Left colon (tissue), 2 donors: ENCODE measurements at regions not wholly inside any gene's neighbourhood (a gene's known extent, or its start where the extent isn't known, plus 50 kb on each side); places are given as distances from the start of the nearest gene placed in this dataset.

Experiments used
- ATAC-seq: fragments of 200-7000 bp; cut with Tn5 transposase; one replicate; pipeline ENCODE4 v1.9.1; 2020; ENCODE audit warnings: mild to moderate bottlenecking, moderate library complexity
- DNase-seq, 2 donors: peaks; one replicate each; pipeline ENCODE4 v3.0.0-alpha.2; 2020
- intact Hi-C, 2 donors: fragments of 100-400 bp; cut with DNase I in 1 of 2; cut with micrococcal nuclease in 1 of 2; formaldehyde crosslinking; loops; one replicate each; pipeline versions ENCODE4 v1.11.2 to v1.14.0; 2022; cut with DNase I, micrococcal nuclease
- donor health status: DM: no; HTN: no; CAD: no.
- donor health status: DM: yes; HTN: yes; CAD: no.

DNA sequence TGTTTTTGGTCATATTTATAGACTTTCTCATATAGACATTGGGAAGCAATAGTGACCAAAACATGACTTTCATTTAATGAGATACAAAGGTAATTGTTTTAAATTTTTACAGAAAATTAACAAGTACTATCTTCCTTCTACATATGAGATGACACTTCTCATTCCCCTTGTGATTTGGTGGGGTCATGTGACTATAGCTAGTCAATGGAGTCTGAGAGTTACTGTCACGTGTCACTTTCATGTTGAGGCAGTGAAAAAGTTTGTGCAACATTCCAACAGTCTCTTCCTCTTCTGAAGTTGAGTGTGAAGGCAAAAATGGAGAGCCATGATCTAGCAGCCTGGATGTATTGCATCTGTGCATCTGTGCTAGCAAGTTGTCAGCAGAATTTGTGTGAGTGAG is 618.3 kb upstream of the LRRC4C start:
- intact Hi-C loops: no loop called here
- ATAC-seq: no peak
- DNase-seq: no peak

- intact Hi-C loops: no loop called here
- ATAC-seq (no peak), DNase-seq (no peak)
These were observed 626.3 kb upstream of the LRRC4C start for GRCh38 chr11:42085736-42086135.

DNA sequence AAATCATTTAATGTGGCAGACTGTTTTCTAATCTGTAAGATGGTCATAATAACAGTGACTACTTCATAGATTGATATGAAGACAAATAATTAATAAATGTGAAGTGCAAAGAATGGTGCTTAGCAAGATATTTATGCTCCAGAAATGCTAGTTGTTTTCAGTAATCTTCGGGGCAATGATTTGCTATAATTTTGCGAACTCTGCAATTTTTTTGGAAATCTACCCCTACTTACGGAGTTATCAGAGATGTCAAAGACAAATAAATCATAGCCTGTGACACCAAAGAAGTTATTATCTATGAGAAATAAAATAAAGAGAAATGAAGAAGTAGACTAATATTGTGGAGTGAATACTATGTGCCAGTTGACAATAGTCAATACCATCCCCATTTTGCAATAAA is 634.1 kb upstream of the LRRC4C start:
- ATAC-seq (no peak), DNase-seq (no peak)
- intact Hi-C loops: no loop called here

DNA sequence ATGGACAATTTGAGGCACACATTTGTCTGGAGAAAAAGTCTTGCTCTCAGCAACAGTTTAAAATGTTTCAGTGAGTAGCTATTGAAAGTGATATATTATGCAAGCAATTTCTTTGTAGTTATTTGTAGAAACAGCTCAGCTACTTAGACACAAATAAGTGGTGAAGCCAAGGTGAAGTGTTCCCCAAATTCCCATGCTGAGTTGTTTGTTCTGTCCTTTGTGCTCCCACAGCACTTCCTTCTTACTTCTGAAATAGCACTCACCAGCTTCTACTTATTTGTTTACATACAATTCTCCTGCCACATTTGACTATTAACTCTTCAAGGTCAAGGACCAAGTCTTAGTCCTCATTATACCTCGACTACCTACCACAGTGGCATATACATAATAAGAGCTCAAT is 638.6 kb upstream of the LRRC4C start:
- intact Hi-C loops: no loop called here
- DNase-seq (no peak), ATAC-seq (no peak)

DNA sequence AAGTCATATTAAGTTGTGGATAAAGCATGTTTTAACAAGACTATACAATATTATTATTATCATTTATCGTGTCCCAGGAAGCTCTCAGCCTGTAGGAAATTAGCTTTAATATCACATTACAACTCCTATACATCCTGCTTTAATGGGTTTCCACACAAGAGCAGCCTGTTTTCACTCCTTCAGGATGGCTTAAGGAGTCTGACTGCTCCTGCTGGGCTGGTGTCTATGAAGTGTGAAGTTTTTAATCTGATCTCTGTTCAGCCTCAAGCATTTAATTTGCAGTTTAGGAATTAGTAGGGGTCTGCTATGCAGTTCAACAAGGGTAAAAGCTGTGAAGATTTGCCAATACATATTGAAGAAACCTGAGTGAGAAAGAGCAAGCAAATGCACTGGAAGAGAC is 653.4 kb upstream of the LRRC4C start:
- no peak for DNase-seq
- no peak for ATAC-seq
- intact Hi-C loops: no loop called here

DNA sequence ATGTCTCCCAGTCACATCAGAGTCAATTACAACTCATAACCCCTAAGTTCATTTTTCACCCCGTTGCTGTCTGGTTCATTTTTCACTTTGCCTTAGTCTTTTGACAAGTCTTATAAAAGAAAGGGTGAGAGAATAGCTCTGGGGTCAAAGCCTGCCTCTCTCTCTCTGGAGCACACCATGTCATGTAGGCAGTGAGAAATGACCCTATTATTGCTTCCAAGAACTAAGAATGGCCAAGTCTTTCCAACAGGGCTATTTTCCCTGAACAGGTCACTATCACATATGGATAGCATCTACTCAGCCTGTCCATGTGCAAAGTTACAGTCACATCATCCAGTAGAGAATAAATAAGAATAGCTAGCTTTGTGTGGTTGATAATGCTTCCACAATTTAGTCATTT is 655.5 kb upstream of the LRRC4C start:
- DNase-seq: no peak
- ATAC-seq: no peak
- intact Hi-C loops: no loop called here

DNA sequence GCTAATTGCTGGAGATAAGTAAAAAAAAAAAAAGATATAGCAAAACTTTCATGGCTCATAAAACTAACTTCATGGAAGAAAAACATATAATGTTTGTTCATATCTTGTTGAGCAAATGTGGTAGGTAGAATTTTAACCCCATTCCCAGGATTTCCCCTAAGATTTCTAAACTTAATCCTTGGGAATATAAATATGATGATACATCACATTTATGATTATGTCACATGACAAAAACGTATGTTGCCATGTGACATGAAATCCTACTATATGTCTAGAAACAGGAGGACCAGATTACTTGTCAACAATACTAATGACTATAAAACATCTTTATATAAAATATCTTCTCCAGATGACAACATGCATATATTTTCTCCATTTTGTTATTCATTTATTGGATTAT is 679.0 kb upstream of the LRRC4C start:
- DNase-seq (no peak), ATAC-seq (no peak)
- intact Hi-C loops: no loop called here

DNA sequence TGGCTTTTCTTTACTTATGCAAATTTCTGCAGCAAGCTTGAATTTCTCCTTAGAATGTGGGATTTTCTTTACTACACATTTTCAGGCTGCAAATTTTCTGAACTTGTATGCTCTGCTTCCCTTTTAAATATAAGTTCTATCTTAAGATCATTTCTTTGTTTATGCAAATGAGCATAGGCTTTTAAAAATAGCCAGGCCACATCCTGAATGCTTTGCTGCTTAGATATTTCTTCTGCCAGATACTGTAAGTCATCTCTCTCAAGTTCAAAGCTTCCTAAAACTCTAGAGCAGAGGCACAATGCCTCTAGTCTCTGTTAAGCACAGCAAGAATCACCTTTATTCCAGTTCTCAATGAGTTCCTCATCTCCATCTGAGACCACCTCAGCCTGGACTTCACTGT is 685.9 kb upstream of the LRRC4C start:
- no peak for DNase-seq
- ATAC-seq: no peak

DNA sequence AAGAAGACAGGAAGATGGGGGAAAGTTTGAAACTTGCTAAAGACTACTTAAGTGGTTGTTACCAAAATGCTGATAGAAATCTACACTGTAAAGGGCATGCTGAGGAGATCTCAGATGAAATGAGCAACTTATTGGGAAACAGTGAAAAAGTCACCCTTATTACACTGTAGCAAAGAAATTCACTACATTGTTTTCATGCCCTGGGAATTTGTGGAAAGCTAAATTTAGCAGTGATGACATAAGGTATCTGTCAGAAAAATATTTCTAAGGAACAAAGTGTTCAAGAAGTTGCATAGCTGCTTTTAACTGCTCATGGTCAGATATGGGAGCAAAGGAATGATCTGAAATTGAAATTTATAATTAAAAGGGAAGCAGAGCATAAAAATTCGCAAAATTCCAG is 702.4 kb upstream of the LRRC4C start:
- DNase-seq (no peak), ATAC-seq (no peak)
- intact Hi-C loops: no loop called here

More for the DNA sequence above, 685.9 kb upstream of the LRRC4C start:
- intact Hi-C loops: no loop called here

DNA sequence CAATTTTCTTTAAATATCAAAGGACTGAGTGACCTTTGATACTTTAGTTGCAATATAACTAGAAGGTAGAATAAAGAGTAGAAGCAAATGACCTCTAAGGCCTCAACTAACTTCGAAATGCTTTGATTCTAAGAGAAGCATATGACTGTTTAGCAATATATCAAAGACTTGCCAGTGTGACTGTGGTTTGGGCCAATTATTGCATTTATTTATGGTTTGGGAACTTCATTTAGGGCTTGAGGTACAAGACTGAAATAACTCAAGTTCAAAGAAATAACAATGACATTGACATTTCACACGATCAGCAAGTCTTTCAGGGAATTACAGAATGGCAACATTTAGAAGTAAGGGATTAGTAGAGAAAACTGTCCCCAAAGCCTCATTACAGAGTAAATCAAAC is 709.7 kb upstream of the LRRC4C start:
- DNase-seq (no peak), ATAC-seq (no peak)
- intact Hi-C loops: no loop called here

GRCh38 chr11:42170601-42171000 is 711.1 kb upstream of the LRRC4C start:
- intact Hi-C loops: no loop called here
- ATAC-seq (no peak), DNase-seq (no peak)

DNA sequence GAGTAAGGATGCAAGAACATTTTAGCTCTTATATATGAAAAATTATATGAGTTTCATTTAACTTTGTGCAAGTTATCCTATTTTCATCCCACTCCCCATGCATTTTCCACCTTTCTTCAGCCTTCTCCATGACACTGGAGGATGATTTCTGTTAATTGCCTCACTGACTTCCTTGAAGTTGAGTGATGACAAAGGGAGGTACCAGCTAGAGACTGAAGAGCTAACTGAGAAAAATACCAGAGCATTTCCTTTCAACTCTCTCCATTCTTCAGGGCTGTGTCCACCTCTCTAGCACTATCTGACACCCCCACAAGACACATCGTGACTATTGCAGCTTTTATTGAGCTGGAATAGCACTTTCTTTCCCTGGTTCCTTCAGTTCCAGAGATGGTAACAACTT is 711.6 kb upstream of the LRRC4C start:
- ATAC-seq: no peak
- intact Hi-C loops: no loop called here
- no peak for DNase-seq

DNA sequence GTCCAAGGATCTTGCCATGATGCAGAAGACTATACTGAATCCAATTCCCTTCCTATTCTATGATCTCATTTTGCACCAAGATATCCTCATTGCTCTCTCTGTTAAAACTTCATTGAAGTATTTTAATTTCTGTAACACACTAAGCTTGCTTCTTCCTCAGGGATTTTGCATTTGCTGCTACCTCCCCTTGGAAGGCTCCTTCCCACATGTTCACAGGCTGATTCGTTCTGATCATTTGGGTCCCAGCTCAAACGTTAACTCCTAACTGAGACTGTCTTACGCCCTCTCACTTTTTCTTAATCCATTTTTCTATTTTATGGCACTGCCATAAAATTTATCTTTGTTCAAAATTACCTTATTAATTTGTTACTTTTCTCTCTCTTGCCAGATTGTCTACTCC is 713.0 kb upstream of the LRRC4C start:
- no peak for ATAC-seq
- no peak for DNase-seq

DNA sequence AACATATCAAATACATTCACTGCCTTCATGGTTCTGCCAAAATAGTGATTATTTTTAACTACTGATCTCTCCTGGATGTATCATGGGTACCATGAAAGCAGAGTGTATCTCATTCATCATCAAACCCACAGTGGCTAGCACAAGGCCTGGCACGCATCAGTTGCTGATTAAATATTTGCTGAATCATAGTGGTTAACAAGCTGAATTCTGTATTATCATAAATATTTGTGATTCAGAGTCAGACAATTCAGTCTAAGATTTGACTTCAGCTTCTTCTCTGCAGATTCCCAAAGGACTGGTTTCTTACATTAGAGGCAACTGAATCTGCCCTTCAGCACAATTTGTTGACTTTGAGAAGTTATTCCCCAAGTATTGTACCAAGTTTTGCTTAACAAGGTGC is 715.8 kb upstream of the LRRC4C start:
- DNase-seq (no peak), ATAC-seq (no peak)
- intact Hi-C loops: no loop called here

More for the DNA sequence above, 713.0 kb upstream of the LRRC4C start:
- intact Hi-C loops: no loop called here

- intact Hi-C loops: no loop called here
- no peak for DNase-seq
- ATAC-seq: no peak
These were observed 719.8 kb upstream of the LRRC4C start for GRCh38 chr11:42179216-42179615.

GRCh38 chr11:42195289-42196013 is 736.0 kb upstream of the LRRC4C start:
- DNase-seq (no peak), ATAC-seq (no peak)
- intact Hi-C loops: no loop called here

DNA sequence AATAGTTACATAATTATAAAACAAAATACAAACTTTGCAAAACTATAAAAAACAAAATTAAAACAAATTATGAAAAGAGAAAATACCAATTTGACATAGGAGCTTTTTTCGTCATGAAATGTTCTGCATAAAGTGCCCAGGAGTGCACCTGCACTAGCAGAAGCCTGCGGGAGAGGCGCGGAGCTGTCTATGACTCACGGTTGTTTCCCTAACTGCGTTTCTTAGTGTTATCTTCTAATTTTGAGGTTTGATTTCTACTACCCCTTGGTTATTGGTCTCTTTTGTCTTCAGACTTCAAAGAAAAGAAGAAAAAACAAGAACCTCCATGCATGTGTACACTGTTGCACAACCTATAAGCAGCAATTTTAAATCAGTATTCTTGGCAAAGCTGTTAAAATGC is 740.9 kb upstream of the LRRC4C start:
- ATAC-seq (no peak), DNase-seq (no peak)
- intact Hi-C loops: no loop called here

DNA sequence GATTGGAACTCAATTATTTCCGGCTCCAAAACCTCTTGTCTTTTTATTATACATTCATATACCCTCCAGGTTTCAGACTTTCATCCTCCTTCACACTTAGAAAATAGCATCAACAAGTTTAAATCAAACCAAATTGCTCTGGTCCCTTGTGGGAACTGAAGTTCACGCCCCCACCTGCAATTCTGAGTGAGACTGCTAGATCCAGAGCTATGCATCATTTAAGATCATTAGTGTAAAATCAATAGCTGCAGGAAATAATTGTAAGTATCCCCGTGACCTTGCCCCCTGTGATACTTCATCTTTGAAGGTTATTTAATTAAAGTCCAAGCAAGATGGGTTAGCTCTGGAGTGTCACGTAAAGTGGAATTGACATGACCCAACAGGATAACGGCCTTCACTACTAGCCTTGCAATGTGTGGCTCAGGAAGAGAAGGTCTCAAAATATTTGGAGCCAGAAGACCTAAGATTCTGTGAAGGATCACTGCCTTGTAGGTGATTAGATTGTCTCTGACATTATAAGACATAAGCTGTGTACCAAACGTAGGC is 742.2 kb upstream of the LRRC4C start:
- intact Hi-C loops: no loop called here
- DNase-seq: no peak

DNA sequence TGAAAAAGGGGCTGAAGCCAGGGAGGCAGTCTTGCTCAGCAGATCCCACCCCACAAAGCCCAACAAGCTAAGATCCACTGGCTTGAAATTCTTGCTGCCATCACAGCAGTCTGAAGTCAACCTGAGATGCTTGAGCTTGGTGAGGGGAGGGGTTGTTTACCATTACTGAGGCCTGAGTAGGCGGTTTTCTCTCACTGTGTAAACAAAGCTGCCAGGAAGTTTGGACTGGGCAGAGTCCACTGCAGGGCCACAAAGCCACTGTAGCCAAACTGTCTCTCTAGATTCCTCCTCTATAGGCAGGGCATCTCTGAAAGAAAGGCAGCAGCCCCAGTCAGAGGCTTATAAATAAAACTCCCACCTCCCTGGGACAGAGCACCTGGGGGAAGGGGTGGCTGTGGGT is 746.1 kb upstream of the LRRC4C start:
- ATAC-seq: no peak
- intact Hi-C loops: no loop called here
- DNase-seq: no peak

More for the DNA sequence above, 742.2 kb upstream of the LRRC4C start:
- ATAC-seq: no peak

DNA sequence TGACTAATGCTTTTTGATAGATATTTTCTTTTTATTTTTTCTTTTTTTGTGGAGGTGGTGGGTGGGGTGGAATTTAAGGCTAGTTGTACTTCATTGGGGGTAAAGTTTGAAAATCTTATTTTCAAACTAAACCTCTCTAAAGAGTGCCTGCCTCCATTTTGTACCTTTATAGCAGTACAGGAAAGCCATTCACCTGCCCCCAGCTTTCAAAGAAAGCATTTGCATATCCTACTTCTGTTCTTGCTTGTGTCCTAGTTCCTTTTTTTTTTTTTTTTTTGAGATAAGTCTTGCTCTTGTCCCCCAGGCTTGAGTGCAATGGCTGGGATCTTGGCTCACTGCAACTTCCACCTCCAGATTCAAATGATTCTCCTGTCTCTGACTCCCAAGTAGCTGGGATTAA is 766.2 kb upstream of the LRRC4C start:
- DNase-seq: no peak

DNA sequence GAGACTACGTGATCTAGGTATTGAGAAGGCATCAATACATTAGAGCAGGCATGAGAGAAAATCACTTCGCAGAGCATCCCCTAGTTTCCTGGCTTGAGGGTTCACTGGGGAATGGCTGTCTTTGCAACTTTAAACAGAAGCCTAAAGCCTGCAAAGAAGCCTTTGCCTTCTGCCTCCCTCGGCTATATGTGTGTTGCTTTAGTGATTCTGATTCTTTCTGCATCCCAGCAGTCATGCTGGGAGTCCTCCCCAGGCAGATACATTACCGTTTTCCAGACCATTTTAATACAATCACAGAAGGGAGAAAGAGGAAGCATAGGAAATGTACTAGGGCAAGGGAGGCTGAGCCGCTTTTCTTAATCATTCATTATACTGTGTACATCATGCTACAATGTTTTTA is 773.2 kb upstream of the LRRC4C start:
- no peak for DNase-seq
- intact Hi-C loops: no loop called here
- no peak for ATAC-seq

More for the DNA sequence above, 766.2 kb upstream of the LRRC4C start:
- intact Hi-C loops: no loop called here
- ATAC-seq: no peak
